Endothelial cell of umbilical vein (primary cell): ENCODE measurements at regions not wholly inside any gene's neighbourhood (a gene's known extent, or its start where the extent isn't known, plus 50 kb on each side); places are given as distances from the start of the nearest gene placed in this dataset.
"Not testable (repeated sequence)": the region's sequence is repeated elsewhere in the genome, so short reads cannot be mapped to it uniquely, and the experiment has no call there.

Experiments
- POLR2A ChIP-seq: IDR thresholded peaks from 2 replicates; pipeline ENCODE4 v1.6.1; 2012; ENCODE audit warnings: low read depth, mild to moderate bottlenecking, control low read depth, low read length
- TF ChIP-seq, protein P1 (sequence below), 2 donors: IDR thresholded peaks; 1 replicate in 1 of 2; 2 replicates in 1 of 2; pipeline ENCODE4 v1.5.1; 2011; ENCODE audit warnings: low read length in 2 of 2, mild to moderate bottlenecking in 2 of 2, moderate library complexity in 2 of 2, control low read depth in 1 of 2, inconsistent platforms in 1 of 2, low read depth in 1 of 2; ENCODE audit not compliant: insufficient read depth in 1 of 2; ENCODE audit errors: extremely low read depth in 1 of 2

DNA sequence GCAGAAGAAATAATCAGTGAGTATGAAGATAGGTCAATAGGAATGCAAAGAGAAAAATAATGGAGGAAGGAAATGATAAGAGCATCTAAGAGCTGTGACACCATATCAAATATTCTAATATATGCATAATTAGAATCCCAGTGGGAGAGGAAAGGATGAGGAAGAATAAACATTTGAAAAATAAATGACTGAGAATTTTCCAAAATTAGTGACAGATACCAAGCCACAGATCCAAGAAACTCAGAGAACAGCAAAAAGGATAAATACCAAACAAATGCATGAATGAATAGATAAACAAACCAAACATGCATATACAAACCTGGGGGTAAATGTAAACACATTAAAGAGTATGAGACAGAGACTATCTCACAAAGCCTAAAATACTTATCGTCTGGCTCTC, 101.4 kb downstream of the PRR15 start:
- TF ChIP-seq, protein P1, sequence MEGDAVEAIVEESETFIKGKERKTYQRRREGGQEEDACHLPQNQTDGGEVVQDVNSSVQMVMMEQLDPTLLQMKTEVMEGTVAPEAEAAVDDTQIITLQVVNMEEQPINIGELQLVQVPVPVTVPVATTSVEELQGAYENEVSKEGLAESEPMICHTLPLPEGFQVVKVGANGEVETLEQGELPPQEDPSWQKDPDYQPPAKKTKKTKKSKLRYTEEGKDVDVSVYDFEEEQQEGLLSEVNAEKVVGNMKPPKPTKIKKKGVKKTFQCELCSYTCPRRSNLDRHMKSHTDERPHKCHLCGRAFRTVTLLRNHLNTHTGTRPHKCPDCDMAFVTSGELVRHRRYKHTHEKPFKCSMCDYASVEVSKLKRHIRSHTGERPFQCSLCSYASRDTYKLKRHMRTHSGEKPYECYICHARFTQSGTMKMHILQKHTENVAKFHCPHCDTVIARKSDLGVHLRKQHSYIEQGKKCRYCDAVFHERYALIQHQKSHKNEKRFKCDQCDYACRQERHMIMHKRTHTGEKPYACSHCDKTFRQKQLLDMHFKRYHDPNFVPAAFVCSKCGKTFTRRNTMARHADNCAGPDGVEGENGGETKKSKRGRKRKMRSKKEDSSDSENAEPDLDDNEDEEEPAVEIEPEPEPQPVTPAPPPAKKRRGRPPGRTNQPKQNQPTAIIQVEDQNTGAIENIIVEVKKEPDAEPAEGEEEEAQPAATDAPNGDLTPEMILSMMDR (IDR thresholded peaks at IDR 0.05; ENCODE audit: extremely low read depth in 1 of 2, insufficient read depth in 1 of 2, low read depth in 1 of 2, low read length in 2 of 2) = not testable (repeated sequence)
- not testable (repeated sequence) for TF ChIP-seq POLR2A
